H1 (cell line): ENCODE measurements at regions not wholly inside any gene's neighbourhood (a gene's known extent, or its start where the extent isn't known, plus 50 kb on each side); places are given as distances from the start of the nearest gene placed in this dataset.

Experiments
- TF ChIP-seq, protein P1 (sequence below), 3 experiments: IDR thresholded peaks; 1 replicate in 2 of 3; 2 replicates in 1 of 3; pipeline versions ENCODE4 v1.5.1 to v1.6.1; 2011; ENCODE audit warnings: low read length in 3 of 3, mild to moderate bottlenecking in 3 of 3, inconsistent platforms in 2 of 3, low read depth in 1 of 3, moderate library complexity in 1 of 3; ENCODE audit not compliant: insufficient read depth in 1 of 3; ENCODE audit errors: control extremely low read depth in 1 of 3

DNA sequence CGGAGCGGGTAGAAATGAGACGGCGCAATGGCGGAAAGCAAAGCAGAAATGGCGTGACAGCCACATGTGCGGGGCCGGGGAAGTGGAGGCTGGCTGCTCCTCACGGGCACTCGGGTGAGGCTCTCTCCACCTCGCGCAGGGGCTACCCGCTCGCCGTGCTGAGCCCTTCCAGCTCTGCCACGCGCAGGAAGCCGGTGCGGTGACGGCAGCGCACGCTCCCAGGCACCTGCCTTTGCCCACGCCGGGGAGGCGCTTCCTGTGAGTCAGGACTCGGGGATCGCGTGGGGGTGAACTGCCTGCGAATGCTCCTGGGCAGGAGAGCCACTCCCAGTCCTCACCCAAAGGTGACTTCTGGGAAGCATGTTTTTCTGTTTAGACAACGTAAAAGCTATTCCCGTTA, 431.2 kb downstream of the GLRX3 start (continued):
- TF ChIP-seq, protein P1, sequence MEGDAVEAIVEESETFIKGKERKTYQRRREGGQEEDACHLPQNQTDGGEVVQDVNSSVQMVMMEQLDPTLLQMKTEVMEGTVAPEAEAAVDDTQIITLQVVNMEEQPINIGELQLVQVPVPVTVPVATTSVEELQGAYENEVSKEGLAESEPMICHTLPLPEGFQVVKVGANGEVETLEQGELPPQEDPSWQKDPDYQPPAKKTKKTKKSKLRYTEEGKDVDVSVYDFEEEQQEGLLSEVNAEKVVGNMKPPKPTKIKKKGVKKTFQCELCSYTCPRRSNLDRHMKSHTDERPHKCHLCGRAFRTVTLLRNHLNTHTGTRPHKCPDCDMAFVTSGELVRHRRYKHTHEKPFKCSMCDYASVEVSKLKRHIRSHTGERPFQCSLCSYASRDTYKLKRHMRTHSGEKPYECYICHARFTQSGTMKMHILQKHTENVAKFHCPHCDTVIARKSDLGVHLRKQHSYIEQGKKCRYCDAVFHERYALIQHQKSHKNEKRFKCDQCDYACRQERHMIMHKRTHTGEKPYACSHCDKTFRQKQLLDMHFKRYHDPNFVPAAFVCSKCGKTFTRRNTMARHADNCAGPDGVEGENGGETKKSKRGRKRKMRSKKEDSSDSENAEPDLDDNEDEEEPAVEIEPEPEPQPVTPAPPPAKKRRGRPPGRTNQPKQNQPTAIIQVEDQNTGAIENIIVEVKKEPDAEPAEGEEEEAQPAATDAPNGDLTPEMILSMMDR (IDR thresholded peaks at IDR 0.05; ENCODE audit: control extremely low read depth in 1 of 3, insufficient read depth in 1 of 3, low read depth in 1 of 3, low read length in 3 of 3): no peak
